H9 (cell line): ENCODE measurements at regions not wholly inside any gene's neighbourhood (a gene's known extent, or its start where the extent isn't known, plus 50 kb on each side); places are given as distances from the start of the nearest gene placed in this dataset.

ENCODE experiments used
- DNase-seq: peaks from one replicate; pipeline ENCODE4 v3.0.0-alpha.2; 2017
- H2AFZ ChIP-seq: one replicate; pipeline ENCODE4 v1.6.1; 2013; ENCODE audit warnings: mild to moderate bottlenecking, low read length, control low read depth, moderate library complexity
- H2AK5ac ChIP-seq: 2 replicates; pipeline ENCODE4 v1.6.1; 2013; ENCODE audit warnings: low read length, control low read depth, mixed read lengths; ENCODE audit not compliant: insufficient read length
- H2BK120ac ChIP-seq: one replicate; pipeline ENCODE4 v1.6.1; 2013; ENCODE audit warnings: low read depth, mild to moderate bottlenecking, low read length, control low read depth, inconsistent platforms; ENCODE audit not compliant: poor library complexity, severe bottlenecking
- H2BK12ac ChIP-seq: 2 replicates; pipeline ENCODE4 v1.6.1; 2013; ENCODE audit warnings: low read length, control low read depth, mixed read lengths, low read depth; ENCODE audit not compliant: insufficient read length
- H2BK15ac ChIP-seq: 2 replicates; pipeline ENCODE4 v1.6.1; 2013; ENCODE audit warnings: low read depth, low read length, control low read depth
- H2BK20ac ChIP-seq: one replicate; pipeline ENCODE4 v1.6.1; 2013; ENCODE audit warnings: low read depth, mild to moderate bottlenecking, low read length, control low read depth, inconsistent platforms; ENCODE audit not compliant: poor library complexity, severe bottlenecking
- H2BK5ac ChIP-seq: 2 replicates; pipeline ENCODE4 v1.6.1; 2013; ENCODE audit warnings: low read length, control low read depth, mixed read lengths; ENCODE audit not compliant: insufficient read length
- H3K14ac ChIP-seq: 2 replicates; pipeline ENCODE4 v1.6.1; 2013; ENCODE audit warnings: low read length, control low read depth; ENCODE audit not compliant: insufficient read depth
- H3K18ac ChIP-seq: 2 replicates; pipeline ENCODE4 v1.6.1; 2013; ENCODE audit warnings: low read depth, mild to moderate bottlenecking, mixed read lengths, low read length, control low read depth; ENCODE audit not compliant: insufficient read length
- H3K23ac ChIP-seq: 2 replicates; pipeline ENCODE4 v1.6.1; 2013; ENCODE audit warnings: low read length, control low read depth, mixed read lengths, low read depth; ENCODE audit not compliant: insufficient read length
- H3K23me2 ChIP-seq: 2 replicates; pipeline ENCODE4 v1.6.1; 2013; ENCODE audit warnings: low read depth, mild to moderate bottlenecking, mixed read lengths, low read length, control low read depth; ENCODE audit not compliant: insufficient read length, poor library complexity, severe bottlenecking
- H3K27ac ChIP-seq: 2 replicates; pipeline ENCODE4 v1.5.1; 2013; ENCODE audit warnings: low read length, control low read depth, mixed read lengths, low read depth; ENCODE audit not compliant: insufficient read length
- H3K27me3 ChIP-seq: 2 replicates; pipeline ENCODE4 v1.6.1; 2013; ENCODE audit warnings: low read length, control low read depth, inconsistent platforms; ENCODE audit not compliant: insufficient read depth
- H3K4ac ChIP-seq: 2 replicates; pipeline ENCODE4 v1.6.1; 2013; ENCODE audit warnings: low read depth, mild to moderate bottlenecking, control low read depth, inconsistent platforms, low read length, moderate library complexity
- H3K4me1 ChIP-seq: 2 replicates; pipeline ENCODE4 v1.6.1; 2013; ENCODE audit warnings: low read length, control low read depth, inconsistent platforms; ENCODE audit not compliant: insufficient read depth
- H3K4me2 ChIP-seq: 2 replicates; pipeline ENCODE4 v1.6.1; 2013; ENCODE audit warnings: low read length, control low read depth, mixed read lengths; ENCODE audit not compliant: insufficient read length, insufficient read depth
- H3K56ac ChIP-seq: 2 replicates; pipeline ENCODE4 v1.6.1; 2013; ENCODE audit warnings: low read depth, mild to moderate bottlenecking, mixed read lengths, low read length, control low read depth; ENCODE audit not compliant: insufficient read length
- H3K79me1 ChIP-seq: 2 replicates; pipeline ENCODE4 v1.6.1; 2013; ENCODE audit warnings: low read depth, mild to moderate bottlenecking, moderate library complexity, low read length, control low read depth, inconsistent platforms; ENCODE audit not compliant: insufficient read depth, poor library complexity, severe bottlenecking
- H3K79me2 ChIP-seq: 2 replicates; pipeline ENCODE4 v1.6.1; 2013; ENCODE audit warnings: low read length, control low read depth, inconsistent platforms; ENCODE audit not compliant: insufficient read depth
- H3K9ac ChIP-seq: 2 replicates; pipeline ENCODE4 v1.6.1; 2013; ENCODE audit warnings: low read length, control low read depth, mixed read lengths; ENCODE audit not compliant: insufficient read length; ENCODE audit errors: extremely low read depth
- H3K9me3 ChIP-seq: one replicate; pipeline ENCODE4 v1.6.1; 2013; ENCODE audit warnings: low read depth, low read length, inconsistent platforms; ENCODE audit not compliant: control insufficient read depth
- H3T11ph ChIP-seq: one replicate; pipeline ENCODE4 v1.6.1; 2013; ENCODE audit warnings: mild to moderate bottlenecking, low read length, control low read depth, inconsistent platforms
- H4K20me1 ChIP-seq: one replicate; pipeline ENCODE4 v1.6.1; 2013; ENCODE audit not compliant: control insufficient read depth, insufficient read length, insufficient read depth
- H4K5ac ChIP-seq: 2 replicates; pipeline ENCODE4 v1.6.1; 2013; ENCODE audit warnings: low read depth, mild to moderate bottlenecking, mixed read lengths, low read length, control low read depth; ENCODE audit not compliant: insufficient read length
- H4K8ac ChIP-seq: replicated peaks from 2 replicates; pipeline ENCODE4 v1.6.1; 2013; ENCODE audit warnings: low read length, control low read depth, mixed read lengths, low read depth; ENCODE audit not compliant: insufficient read length
- H4K91ac ChIP-seq: 2 replicates; pipeline ENCODE4 v1.6.1; 2013; ENCODE audit warnings: low read depth, mild to moderate bottlenecking, moderate library complexity, mixed read lengths, low read length, control low read depth; ENCODE audit not compliant: insufficient read length
- H3K27ac Mint-ChIP-seq, 3 experiments: 2 replicates in 2 of 3; 3 replicates in 1 of 3; pipeline ENCODE4 v1.8.0; 2020 to 2021; ENCODE audit warnings: mixed read lengths in 3 of 3, mild to moderate bottlenecking in 1 of 3, moderate library complexity in 1 of 3
- H3K27me3 Mint-ChIP-seq: 2 replicates; pipeline ENCODE4 v1.8.0; 2021; ENCODE audit warnings: low read depth, mild to moderate bottlenecking, moderate library complexity, mixed read lengths
- H3K36me3 Mint-ChIP-seq, 3 experiments: 2 replicates in 2 of 3; 3 replicates in 1 of 3; pipeline ENCODE4 v1.8.0; 2020 to 2021; ENCODE audit warnings: low read depth in 3 of 3, mixed read lengths in 3 of 3; ENCODE audit not compliant: insufficient read depth in 1 of 3
- H3K4me1 Mint-ChIP-seq, 2 experiments: 2 replicates each; pipeline ENCODE4 v1.8.0; 2020; ENCODE audit warnings: mixed read lengths in 2 of 2
- H3K4me3 Mint-ChIP-seq, 2 experiments: 2 replicates in 1 of 2; 3 replicates in 1 of 2; pipeline ENCODE4 v1.8.0; 2020 to 2021; ENCODE audit warnings: mild to moderate bottlenecking in 2 of 2, mixed read lengths in 2 of 2, moderate library complexity in 1 of 2
- H3K9me3 Mint-ChIP-seq, 2 experiments: 2 replicates in 1 of 2; 3 replicates in 1 of 2; pipeline ENCODE4 v1.8.0; 2020; ENCODE audit warnings: mild to moderate bottlenecking in 2 of 2, mixed read lengths in 2 of 2, moderate library complexity in 1 of 2
- CTCF ChIP-seq: fragments of 200-600 bp; sonication (generic); conservative IDR thresholded peaks from 3 replicates; pipeline ENCODE4 v1.8.0; 2021; ENCODE audit warnings: antibody characterized with exemption, mild to moderate bottlenecking
- WGBS: extraction: QIAGEN DNeasy Blood & Tissue Kit; methylation state at CpG from one replicate; pipeline ENCODE4 v1.1.7; 2013; ENCODE audit warnings: missing lambda C conversion rate, low lambda C conversion rate, mixed read lengths; ENCODE audit not compliant: insufficient read length; ENCODE audit errors: extremely low coverage; 5-methylcytosine and 5-hydroxymethylcytosine counted together

GRCh38 chr1:229093609-229094336 lies 177.1 kb upstream of the RAB4A start:
- no peak overlapping the region for H3T11ph ChIP-seq
- Mint-ChIP-seq H3K36me3 (peaks cover 0 to 12% (median 3%) of the 10 kb centered on the region in 3 experiments; a peak in 5 of 7 replicates), H3K4me3 (peak overlapping the region; percentile 26 to 51), H3K4me1 (peaks cover 70 to 79% of the 10 kb centered on the region in 2 experiments), H3K27me3 (no peaks in the 10 kb centered on the region), H3K27ac (peak overlapping the region; percentile 96 to 99 (median 98)), H3K9me3 (peaks cover 6% of the 10 kb centered on the region in 2 experiments)
- H3K18ac ChIP-seq = no peak overlapping the region
- no peaks in the 10 kb centered on the region for H3K79me2 ChIP-seq
- DNase-seq = peak; percentile 88
- no peak overlapping the region for H3K14ac ChIP-seq
- H3K79me1 ChIP-seq = no peaks in the 10 kb centered on the region
- H2AFZ ChIP-seq = no peak overlapping the region
- no peak overlapping the region for H4K8ac ChIP-seq
- no peaks in the 10 kb centered on the region for H3K23me2 ChIP-seq
- H4K91ac ChIP-seq = no peak overlapping the region
- H2BK120ac ChIP-seq = no peak overlapping the region
- peak overlapping the region; percentile 89 for H3K27ac ChIP-seq
- H2BK15ac ChIP-seq = no peak overlapping the region
- WGBS = no CpG with 5 or more reads among the region's 5 CpGs
- H2BK5ac ChIP-seq = no peak overlapping the region
- H3K23ac ChIP-seq = no peak overlapping the region
- no peak overlapping the region for H2BK12ac ChIP-seq
- peak overlapping the region; percentile 17 for H3K4me2 ChIP-seq
- H3K4me1 ChIP-seq = peaks cover 16% of the 10 kb centered on the region; the same call in 1 of the 2 replicates
- no peak overlapping the region for H3K56ac ChIP-seq
- H3K27me3 ChIP-seq = no peaks in the 10 kb centered on the region
- H2AK5ac ChIP-seq = no peak overlapping the region
- TF ChIP-seq CTCF = no peak
- no peak overlapping the region for H2BK20ac ChIP-seq
- H4K20me1 ChIP-seq = no peaks in the 10 kb centered on the region
- H3K9ac ChIP-seq = no peak overlapping the region
- H3K4ac ChIP-seq = no peak overlapping the region
- H3K9me3 ChIP-seq = no peaks in the 10 kb centered on the region
- no peak overlapping the region for H4K5ac ChIP-seq
